GM23338 (cell line): ENCODE measurements at regions not wholly inside any gene's neighbourhood (a gene's known extent, or its start where the extent isn't known, plus 50 kb on each side); places are given as distances from the start of the nearest gene placed in this dataset.

Source experiments
- ATAC-seq: fragments of 200-7000 bp; cut with Tn5 transposase; 3 replicates; pipeline ENCODE4 v1.9.1; 2020
- DNase-seq: peaks from one replicate; pipeline ENCODE4 v3.0.0-alpha.2; 2015; ENCODE audit warnings: low spot score
- H2AFZ ChIP-seq: fragments of 200-600 bp; sonication (generic); 2 replicates; pipeline ENCODE4 v1.8.0; 2016; ENCODE audit warnings: antibody characterized with exemption, mild to moderate bottlenecking, moderate library complexity
- H3F3A ChIP-seq: fragments of 200-600 bp; sonication (generic); replicated peaks from 2 replicates; pipeline ENCODE4 v1.8.0; 2017; ENCODE audit warnings: antibody characterized with exemption, mixed run types, low read depth
- H3K27ac ChIP-seq: fragments of 200-600 bp; sonication (generic); 2 replicates; pipeline ENCODE4 v1.6.1; 2016; ENCODE audit warnings: low read depth
- H3K27me3 ChIP-seq: fragments of 200-600 bp; sonication (generic); 2 replicates; pipeline ENCODE4 v1.8.0; 2016; ENCODE audit warnings: mild to moderate bottlenecking, mixed run types, moderate library complexity; ENCODE audit not compliant: insufficient read depth
- H3K36me3 ChIP-seq: fragments of 200-600 bp; sonication (generic); 2 replicates; pipeline ENCODE4 v1.8.0; 2016; ENCODE audit warnings: mild to moderate bottlenecking; ENCODE audit not compliant: insufficient read depth
- H3K4me1 ChIP-seq: fragments of 200-600 bp; sonication (generic); 2 replicates; pipeline ENCODE4 v1.8.0; 2016; ENCODE audit warnings: mild to moderate bottlenecking, moderate library complexity; ENCODE audit not compliant: insufficient read depth
- H3K4me2 ChIP-seq: fragments of 200-600 bp; sonication (generic); 2 replicates; pipeline ENCODE4 v1.7.1; 2017; ENCODE audit warnings: mixed run types
- H3K4me3 ChIP-seq: fragments of 200-600 bp; sonication (generic); 2 replicates; pipeline ENCODE4 v1.6.1; 2016; ENCODE audit warnings: mixed run types
- H3K79me2 ChIP-seq: fragments of 200-600 bp; sonication (generic); replicated peaks from 2 replicates; pipeline ENCODE4 v1.8.0; 2017; ENCODE audit warnings: mild to moderate bottlenecking; ENCODE audit not compliant: insufficient read depth
- H3K9me2 ChIP-seq: fragments of 200-600 bp; sonication (generic); 2 replicates; pipeline ENCODE4 v1.8.0; 2017; ENCODE audit not compliant: insufficient read depth
- H4K20me1 ChIP-seq: fragments of 200-600 bp; sonication (generic); replicated peaks from 2 replicates; pipeline ENCODE4 v1.8.0; 2017; ENCODE audit warnings: mild to moderate bottlenecking; ENCODE audit not compliant: insufficient read depth
- H3K27ac Mint-ChIP-seq: 2 replicates; pipeline ENCODE4 v1.8.0; 2020; ENCODE audit warnings: inconsistent platforms, mild to moderate bottlenecking, moderate library complexity, mixed read lengths
- H3K27me3 Mint-ChIP-seq: 3 replicates; pipeline ENCODE4 v1.8.0; 2022; ENCODE audit warnings: low read depth, mild to moderate bottlenecking, moderate library complexity, mixed read lengths, inconsistent platforms; ENCODE audit not compliant: insufficient read depth, poor library complexity
- H3K36me3 Mint-ChIP-seq: 3 replicates; pipeline ENCODE4 v1.8.0; 2021; ENCODE audit warnings: low read depth, mild to moderate bottlenecking, inconsistent platforms, moderate library complexity, mixed read lengths
- H3K4me1 Mint-ChIP-seq: 3 replicates; pipeline ENCODE4 v1.8.0; 2020; ENCODE audit warnings: mild to moderate bottlenecking, inconsistent platforms, mixed read lengths
- H3K4me3 Mint-ChIP-seq: 3 replicates; pipeline ENCODE4 v1.8.0; 2021; ENCODE audit warnings: moderate library complexity, mild to moderate bottlenecking, inconsistent platforms, mixed read lengths
- H3K9me3 Mint-ChIP-seq: 3 replicates; pipeline ENCODE4 v1.8.0; 2020; ENCODE audit warnings: moderate library complexity, mild to moderate bottlenecking, inconsistent platforms, mixed read lengths
- CTCF ChIP-seq, 2 experiments: fragments of 200-600 bp in 1 of 2; sonication (generic) in 1 of 2; conservative IDR thresholded peaks; 2 replicates each; pipeline versions ENCODE4 v1.5.1 to v1.6.1; 2016 to 2017; ENCODE audit warnings: antibody characterized with exemption in 2 of 2, low read depth in 2 of 2, mild to moderate bottlenecking in 2 of 2, moderate library complexity in 1 of 2
- ETS1 ChIP-seq: IDR thresholded peaks from 2 replicates; pipeline ENCODE4 v1.6.1; 2016; ENCODE audit warnings: antibody characterized with exemption
- EZH2phosphoT487 ChIP-seq: fragments of 200-600 bp; sonication (generic); IDR thresholded peaks from one replicate; pipeline ENCODE4 v1.8.1; 2018; ENCODE audit warnings: antibody characterized with exemption; ENCODE audit not compliant: unreplicated experiment
- NANOG ChIP-seq: IDR thresholded peaks from 2 replicates; pipeline ENCODE4 v1.6.1; 2016; ENCODE audit warnings: antibody characterized with exemption, borderline replicate concordance
- ZNF114 ChIP-seq: fragments of 250-450 bp; sonication (Bioruptor Pico); IDR thresholded peaks from 2 replicates; pipeline ENCODE4 v1.5.0; 2020; ENCODE audit warnings: mild to moderate bottlenecking, moderate library complexity
- ZNF462 ChIP-seq: fragments of 250-450 bp; sonication (Bioruptor Pico); IDR thresholded peaks from 2 replicates; pipeline ENCODE4 v1.5.0; 2020; ENCODE audit warnings: mild to moderate bottlenecking, moderate library complexity

- no peak for TF ChIP-seq ZNF462 (CRISPR knock-in tag)
These were observed 83.0 kb upstream of the SGK1 start (continued) for GRCh38 chr6:134400941-134401340.

GRCh38 chr6:134398453-134398852 lies 80.5 kb upstream of the SGK1 start:
- ATAC-seq (no peak), DNase-seq (no peak)
- no peaks in the 10 kb centered on the region for H3F3A ChIP-seq
- H3K27ac Mint-ChIP-seq, result no peak overlapping the region
- H3K27me3 Mint-ChIP-seq, result peaks cover 3% of the 10 kb centered on the region
- no peaks in the 10 kb centered on the region for H4K20me1 ChIP-seq
- no peak for TF ChIP-seq NANOG
- no peak for TF ChIP-seq ZNF462 (CRISPR knock-in tag)
- TF ChIP-seq CTCF (conservative IDR thresholded peaks at IDR 0.05; ENCODE audit: low read depth in 2 of 2), result no peak
- no peak for TF ChIP-seq ZNF114 (CRISPR knock-in tag)
- TF ChIP-seq EZH2phosphoT487, result no peak
- no peak for TF ChIP-seq ETS1
- H3K27ac ChIP-seq, result no peak overlapping the region
- H2AFZ ChIP-seq, result no peak overlapping the region
- H3K9me3 Mint-ChIP-seq, result no peaks in the 10 kb centered on the region
- H3K36me3 ChIP-seq, result no peaks in the 10 kb centered on the region
- H3K4me3 ChIP-seq, result no peak overlapping the region
- H3K4me2 ChIP-seq, result no peak overlapping the region
- H3K79me2 ChIP-seq, result no peaks in the 10 kb centered on the region
- H3K27me3 ChIP-seq, result no peaks in the 10 kb centered on the region
- H3K4me1 ChIP-seq, result peaks cover 9% of the 10 kb centered on the region
- H3K4me1 Mint-ChIP-seq, result peaks cover 12% of the 10 kb centered on the region; the same call in 2 of the 3 replicates
- H3K4me3 Mint-ChIP-seq, result no peak overlapping the region
- H3K9me2 ChIP-seq, result no peaks in the 10 kb centered on the region
- H3K36me3 Mint-ChIP-seq, result no peaks in the 10 kb centered on the region
